ENCODE measurements at regions not wholly inside any gene's neighbourhood (a gene's known extent, or its start where the extent isn't known, plus 50 kb on each side); places are given as distances from the start of the nearest gene placed in this dataset.

- intact Hi-C loops (cut with DNase I): no loop called here
- Histone ChIP-seq H3K4me1 (no peaks in the 10 kb centered on the region), H3K36me3 (no peaks in the 10 kb centered on the region), H3K9me3 (no peaks in the 10 kb centered on the region), H3K27ac (no peak overlapping the region), H3K4me3 (no peak overlapping the region), H3K27me3 (no peaks in the 10 kb centered on the region)
- DNase-seq (no peak), ATAC-seq (no peak)
- TF ChIP-seq, protein P1, sequence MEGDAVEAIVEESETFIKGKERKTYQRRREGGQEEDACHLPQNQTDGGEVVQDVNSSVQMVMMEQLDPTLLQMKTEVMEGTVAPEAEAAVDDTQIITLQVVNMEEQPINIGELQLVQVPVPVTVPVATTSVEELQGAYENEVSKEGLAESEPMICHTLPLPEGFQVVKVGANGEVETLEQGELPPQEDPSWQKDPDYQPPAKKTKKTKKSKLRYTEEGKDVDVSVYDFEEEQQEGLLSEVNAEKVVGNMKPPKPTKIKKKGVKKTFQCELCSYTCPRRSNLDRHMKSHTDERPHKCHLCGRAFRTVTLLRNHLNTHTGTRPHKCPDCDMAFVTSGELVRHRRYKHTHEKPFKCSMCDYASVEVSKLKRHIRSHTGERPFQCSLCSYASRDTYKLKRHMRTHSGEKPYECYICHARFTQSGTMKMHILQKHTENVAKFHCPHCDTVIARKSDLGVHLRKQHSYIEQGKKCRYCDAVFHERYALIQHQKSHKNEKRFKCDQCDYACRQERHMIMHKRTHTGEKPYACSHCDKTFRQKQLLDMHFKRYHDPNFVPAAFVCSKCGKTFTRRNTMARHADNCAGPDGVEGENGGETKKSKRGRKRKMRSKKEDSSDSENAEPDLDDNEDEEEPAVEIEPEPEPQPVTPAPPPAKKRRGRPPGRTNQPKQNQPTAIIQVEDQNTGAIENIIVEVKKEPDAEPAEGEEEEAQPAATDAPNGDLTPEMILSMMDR (IDR thresholded peaks at IDR 0.05): no peak
Measured at GRCh38 chr10:24006741-24007140, 202.2 kb upstream of the KIAA1217 start.

- H3K4me1 ChIP-seq: no peaks in the 10 kb centered on the region
- no peaks in the 10 kb centered on the region for H3K36me3 ChIP-seq
- no peaks in the 10 kb centered on the region for H3K9me3 ChIP-seq
- no peak for DNase-seq
- H3K27me3 ChIP-seq: no peaks in the 10 kb centered on the region
- H3K4me3 ChIP-seq: no peak overlapping the region
- intact Hi-C loops (cut with DNase I): no loop called here
- ATAC-seq: no peak
- H3K27ac ChIP-seq: no peak overlapping the region
- TF ChIP-seq, protein P1 (IDR thresholded peaks at IDR 0.05): no peak
Measured at GRCh38 chr10:24007359-24007758, 201.6 kb upstream of the KIAA1217 start.

DNA sequence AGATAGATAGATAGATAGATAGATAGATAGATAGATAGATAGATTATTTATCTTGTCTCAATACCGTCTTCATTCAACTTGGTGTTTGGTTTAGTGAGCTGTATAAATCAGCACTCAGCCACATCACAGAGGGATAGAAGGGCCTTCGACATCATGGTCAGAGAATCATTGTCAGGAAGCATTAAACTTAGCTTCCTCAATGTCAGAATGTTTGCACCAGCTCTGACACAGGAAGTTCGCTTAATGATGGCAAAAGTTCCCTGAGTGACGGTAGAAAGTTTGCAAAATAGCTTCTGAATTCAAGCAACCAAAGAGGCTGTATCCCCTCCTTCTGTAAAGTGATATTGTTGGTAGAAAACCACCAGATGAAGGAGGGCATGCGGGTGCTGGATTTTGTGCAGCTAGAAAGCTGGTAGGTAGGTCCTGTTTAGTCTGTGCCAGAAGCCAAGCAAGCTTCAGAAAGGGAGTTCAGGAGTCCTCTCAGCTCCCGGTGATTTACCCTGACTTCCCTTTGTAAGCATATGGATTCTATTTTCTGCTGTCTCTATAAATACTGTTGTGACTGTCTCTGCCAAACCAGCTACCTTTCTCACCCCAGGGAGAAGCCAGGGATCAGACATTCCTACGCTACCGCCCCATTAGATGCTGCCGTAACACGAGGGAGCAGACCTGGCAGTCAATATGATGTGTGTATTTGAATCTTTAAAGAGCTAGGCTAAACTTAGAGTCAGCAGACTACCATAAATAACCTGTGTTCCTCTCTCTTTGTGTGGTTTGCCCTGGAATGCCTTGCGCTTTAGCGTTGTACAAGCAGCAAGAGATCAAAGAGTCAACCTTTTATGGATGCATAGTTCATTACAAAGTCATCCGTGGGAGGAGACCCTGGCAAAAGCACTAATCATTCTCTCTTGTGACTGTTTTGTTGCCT, 200.5 kb upstream of the KIAA1217 start:
- TF ChIP-seq, protein P1 (IDR thresholded peaks at IDR 0.05): no peak
- ATAC-seq: no peak
- Histone ChIP-seq H3K4me3 (no peak overlapping the region), H3K27ac (no peak overlapping the region), H3K4me1 (no peaks in the 10 kb centered on the region), H3K36me3 (no peaks in the 10 kb centered on the region), H3K9me3 (no peaks in the 10 kb centered on the region), H3K27me3 (no peaks in the 10 kb centered on the region)
- intact Hi-C loops (cut with DNase I): no loop called here
- no peak for DNase-seq

DNA sequence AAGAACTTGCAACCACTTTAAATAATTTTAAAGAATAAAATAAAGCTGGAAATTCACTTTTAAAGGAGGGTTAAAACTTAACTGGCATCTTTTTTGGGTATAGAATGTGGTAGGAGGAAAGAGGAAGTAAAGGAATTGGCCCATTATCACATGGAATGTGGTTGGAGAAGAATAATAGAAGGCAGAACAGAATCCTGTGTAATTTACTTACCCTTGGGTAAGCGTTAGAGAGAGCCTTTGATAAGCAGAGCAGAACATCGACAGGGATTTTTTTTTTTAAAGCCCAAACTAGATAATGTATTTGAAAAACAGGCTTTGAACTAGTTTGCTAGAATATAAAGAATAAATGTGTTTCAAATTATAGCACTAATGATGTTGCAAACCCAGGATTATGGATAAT, 199.8 kb upstream of the KIAA1217 start:
- no peak for DNase-seq
- Histone ChIP-seq H3K4me3 (no peak overlapping the region), H3K9me3 (no peaks in the 10 kb centered on the region), H3K4me1 (no peaks in the 10 kb centered on the region), H3K27ac (no peak overlapping the region), H3K27me3 (no peaks in the 10 kb centered on the region), H3K36me3 (no peaks in the 10 kb centered on the region)
- ATAC-seq: no peak
- TF ChIP-seq, protein P1 (IDR thresholded peaks at IDR 0.05): no peak
- intact Hi-C loops (cut with DNase I): no loop called here

- Histone ChIP-seq H3K27ac (no peak overlapping the region), H3K27me3 (no peaks in the 10 kb centered on the region), H3K4me3 (no peak overlapping the region), H3K4me1 (no peaks in the 10 kb centered on the region), H3K36me3 (no peaks in the 10 kb centered on the region), H3K9me3 (no peaks in the 10 kb centered on the region)
- intact Hi-C loops (cut with DNase I): no loop called here
- TF ChIP-seq, protein P1 (IDR thresholded peaks at IDR 0.05): no peak
- ATAC-seq: no peak
- no peak for DNase-seq
Measured at GRCh38 chr10:24009736-24010135, 199.2 kb upstream of the KIAA1217 start.

Data from upper lobe of right lung (tissue), 1 donor.